ENCODE measurements at regions not wholly inside any gene's neighbourhood (a gene's known extent, or its start where the extent isn't known, plus 50 kb on each side); places are given as distances from the start of the nearest gene placed in this dataset.

GRCh38 chr1:117262976-117263375 lies 52.2 kb upstream of the VTCN1 start:
- no peak overlapping the region for H3K4me3 ChIP-seq (ENCODE audit: low read length)
- DNase-seq (ENCODE audit: low read depth, low spot score): no peak

GRCh38 chr1:117261424-117261785 lies 50.7 kb upstream of the VTCN1 start:
- no peak for DNase-seq (ENCODE audit: low read depth, low spot score)
- no peak overlapping the region for H3K4me3 ChIP-seq (ENCODE audit: low read length)

GRCh38 chr1:117260761-117261423 lies 50.2 kb upstream of the VTCN1 start:
- no peak for DNase-seq (ENCODE audit: low read depth, low spot score)
- no peak overlapping the region for H3K4me3 ChIP-seq (ENCODE audit: low read length)
